ENCODE measurements at regions not wholly inside any gene's neighbourhood (a gene's known extent, or its start where the extent isn't known, plus 50 kb on each side); places are given as distances from the start of the nearest gene placed in this dataset.

GRCh38 chr4:18878561-18878960 lies 857.0 kb upstream of the LCORL start:
- Mint-ChIP-seq H3K27ac (no peak overlapping the region), H3K4me1 (ENCODE audit: low read depth) (peaks cover 18% of the 10 kb centered on the region), H3K9me3 (no peaks in the 10 kb centered on the region), H3K4me3 (no peak overlapping the region), H3K36me3 (ENCODE audit: low read depth) (no peaks in the 10 kb centered on the region), H3K27me3 (ENCODE audit: insufficient read depth) (no peaks in the 10 kb centered on the region)
- TF ChIP-seq, protein P1, sequence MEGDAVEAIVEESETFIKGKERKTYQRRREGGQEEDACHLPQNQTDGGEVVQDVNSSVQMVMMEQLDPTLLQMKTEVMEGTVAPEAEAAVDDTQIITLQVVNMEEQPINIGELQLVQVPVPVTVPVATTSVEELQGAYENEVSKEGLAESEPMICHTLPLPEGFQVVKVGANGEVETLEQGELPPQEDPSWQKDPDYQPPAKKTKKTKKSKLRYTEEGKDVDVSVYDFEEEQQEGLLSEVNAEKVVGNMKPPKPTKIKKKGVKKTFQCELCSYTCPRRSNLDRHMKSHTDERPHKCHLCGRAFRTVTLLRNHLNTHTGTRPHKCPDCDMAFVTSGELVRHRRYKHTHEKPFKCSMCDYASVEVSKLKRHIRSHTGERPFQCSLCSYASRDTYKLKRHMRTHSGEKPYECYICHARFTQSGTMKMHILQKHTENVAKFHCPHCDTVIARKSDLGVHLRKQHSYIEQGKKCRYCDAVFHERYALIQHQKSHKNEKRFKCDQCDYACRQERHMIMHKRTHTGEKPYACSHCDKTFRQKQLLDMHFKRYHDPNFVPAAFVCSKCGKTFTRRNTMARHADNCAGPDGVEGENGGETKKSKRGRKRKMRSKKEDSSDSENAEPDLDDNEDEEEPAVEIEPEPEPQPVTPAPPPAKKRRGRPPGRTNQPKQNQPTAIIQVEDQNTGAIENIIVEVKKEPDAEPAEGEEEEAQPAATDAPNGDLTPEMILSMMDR (IDR thresholded peaks at IDR 0.05) = no peak
- no peak for DNase-seq

GRCh38 chr4:18869166-18869565 lies 847.6 kb upstream of the LCORL start:
- DNase-seq = peak; percentile 43
- peaks cover 43% of the 10 kb centered on the region for H3K4me1 Mint-ChIP-seq (ENCODE audit: low read depth)
- H3K27me3 Mint-ChIP-seq (ENCODE audit: insufficient read depth) = no peaks in the 10 kb centered on the region
- TF ChIP-seq, protein P1 (IDR thresholded peaks at IDR 0.05) = no peak
- H3K9me3 Mint-ChIP-seq = no peaks in the 10 kb centered on the region
- peak overlapping the region; percentile 17; the same call in 1 of the 2 replicates for H3K4me3 Mint-ChIP-seq
- no peaks in the 10 kb centered on the region for H3K36me3 Mint-ChIP-seq (ENCODE audit: low read depth)
- peak overlapping the region; percentile 46; the same call in 1 of the 2 replicates for H3K27ac Mint-ChIP-seq

DNA sequence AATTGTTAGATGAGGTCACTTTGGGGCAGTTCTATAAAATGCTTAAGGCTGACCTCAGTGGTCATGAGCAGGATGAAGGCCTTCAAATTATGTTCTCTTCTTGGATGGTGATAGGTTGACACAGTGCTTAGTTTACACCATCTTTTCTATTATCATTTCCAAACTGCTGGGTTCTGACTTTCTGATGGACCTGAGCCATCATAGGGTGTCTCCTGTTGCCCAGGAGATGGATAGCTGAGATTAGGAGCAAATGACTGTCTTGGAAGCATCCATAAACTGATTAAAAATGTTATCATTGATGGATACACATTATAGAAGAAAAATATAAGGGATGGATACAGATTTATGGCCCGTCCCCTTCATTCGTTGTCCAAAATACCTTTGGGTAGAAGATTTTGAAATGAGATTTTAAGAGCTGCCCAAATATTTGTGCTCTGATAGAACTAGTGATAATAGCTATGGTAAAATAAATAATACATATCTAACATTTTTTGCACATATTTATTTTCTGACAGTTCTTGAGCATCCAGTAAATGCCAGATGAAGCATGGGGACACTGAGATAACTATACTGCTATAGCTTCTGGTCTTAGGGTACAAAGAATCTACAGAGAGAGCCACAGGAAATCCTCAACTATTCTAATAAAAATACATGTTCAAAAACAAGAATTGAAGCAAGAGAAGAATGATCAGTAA lies 839.4 kb upstream of the LCORL start:
- peaks cover 38% of the 10 kb centered on the region for H3K4me1 Mint-ChIP-seq (ENCODE audit: low read depth)

DNA sequence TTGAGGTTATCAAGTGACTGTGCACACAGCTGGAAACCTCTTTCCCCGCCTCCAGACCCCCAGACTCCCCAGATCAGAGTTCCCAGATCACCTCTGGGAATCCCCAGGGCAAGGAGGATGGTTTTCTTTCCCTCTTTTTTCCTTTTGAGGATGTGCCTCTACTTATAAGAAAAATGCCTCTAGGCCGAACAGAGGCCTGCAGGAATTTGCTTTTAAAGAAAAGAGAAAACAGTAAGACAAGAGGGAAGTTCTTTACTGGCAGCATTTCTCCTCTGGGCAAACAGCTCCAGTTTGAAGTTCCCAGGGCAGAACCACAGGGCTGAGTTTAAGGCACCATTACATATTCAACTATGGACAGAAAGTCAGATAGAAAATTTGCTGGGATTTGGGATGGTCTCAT lies 837.9 kb upstream of the LCORL start:
- no peak for DNase-seq
- no peaks in the 10 kb centered on the region for H3K9me3 Mint-ChIP-seq
- no peak overlapping the region for H3K4me3 Mint-ChIP-seq
- H3K27me3 Mint-ChIP-seq (ENCODE audit: insufficient read depth) = peaks cover 2% of the 10 kb centered on the region; the same call in 1 of the 2 replicates
- TF ChIP-seq, protein P1 (IDR thresholded peaks at IDR 0.05) = no peak
- peaks cover 39% of the 10 kb centered on the region for H3K4me1 Mint-ChIP-seq (ENCODE audit: low read depth)
- no peaks in the 10 kb centered on the region for H3K36me3 Mint-ChIP-seq (ENCODE audit: low read depth)
- peak overlapping the region; percentile 62 for H3K27ac Mint-ChIP-seq

More for the DNA sequence above, 839.4 kb upstream of the LCORL start:
- no peaks in the 10 kb centered on the region for H3K9me3 Mint-ChIP-seq
- H3K4me3 Mint-ChIP-seq = no peak overlapping the region
- DNase-seq = peak; percentile 63
- peak overlapping the region; percentile 54 for H3K27ac Mint-ChIP-seq
- H3K36me3 Mint-ChIP-seq (ENCODE audit: low read depth) = no peaks in the 10 kb centered on the region
- TF ChIP-seq, protein P1 (IDR thresholded peaks at IDR 0.05) = no peak
- peaks cover 2% of the 10 kb centered on the region; the same call in 1 of the 2 replicates for H3K27me3 Mint-ChIP-seq (ENCODE audit: insufficient read depth)

DNA sequence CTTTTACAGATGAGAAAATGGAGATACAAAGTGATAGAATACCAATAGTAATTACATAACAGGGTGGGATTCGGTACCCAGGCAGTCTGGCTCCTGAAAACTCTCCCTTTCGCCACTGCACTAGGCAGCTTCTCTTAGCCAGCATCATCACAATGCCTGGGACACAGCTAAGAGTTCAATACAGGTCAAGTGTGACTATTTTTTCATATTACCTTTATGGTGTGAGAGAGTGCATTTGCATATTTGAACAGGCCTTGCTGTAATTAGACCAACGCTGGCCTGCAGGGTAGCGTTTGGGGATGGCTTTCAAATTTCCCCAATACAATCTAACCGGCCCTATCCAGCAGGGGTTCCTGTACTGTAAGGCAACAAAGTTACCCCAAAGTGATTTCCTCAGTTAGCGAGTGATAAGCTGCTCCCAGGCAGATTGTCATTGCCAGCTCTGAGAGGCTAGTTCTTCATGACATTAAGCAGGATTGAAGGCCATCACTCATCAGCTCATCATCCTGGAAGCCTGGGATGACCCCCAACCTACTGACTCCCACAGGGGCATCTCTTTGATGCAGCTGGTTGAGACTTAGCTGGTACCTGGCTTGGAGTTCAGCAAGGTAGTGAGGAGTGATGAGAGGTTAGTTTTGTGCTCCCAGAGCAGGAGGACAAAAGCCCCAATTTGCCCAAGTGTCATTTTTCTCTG lies 836.8 kb upstream of the LCORL start:
- Mint-ChIP-seq H3K27ac (no peak overlapping the region), H3K36me3 (ENCODE audit: low read depth) (no peaks in the 10 kb centered on the region), H3K4me1 (ENCODE audit: low read depth) (peaks cover 43% of the 10 kb centered on the region), H3K4me3 (no peak overlapping the region), H3K9me3 (no peaks in the 10 kb centered on the region), H3K27me3 (ENCODE audit: insufficient read depth) (peaks cover 2% of the 10 kb centered on the region; the same call in 1 of the 2 replicates)
- TF ChIP-seq, protein P1 (IDR thresholded peaks at IDR 0.05) = no peak
- DNase-seq = no peak
